ENCODE measurements at regions not wholly inside any gene's neighbourhood (a gene's known extent, or its start where the extent isn't known, plus 50 kb on each side); places are given as distances from the start of the nearest gene placed in this dataset.

DNA sequence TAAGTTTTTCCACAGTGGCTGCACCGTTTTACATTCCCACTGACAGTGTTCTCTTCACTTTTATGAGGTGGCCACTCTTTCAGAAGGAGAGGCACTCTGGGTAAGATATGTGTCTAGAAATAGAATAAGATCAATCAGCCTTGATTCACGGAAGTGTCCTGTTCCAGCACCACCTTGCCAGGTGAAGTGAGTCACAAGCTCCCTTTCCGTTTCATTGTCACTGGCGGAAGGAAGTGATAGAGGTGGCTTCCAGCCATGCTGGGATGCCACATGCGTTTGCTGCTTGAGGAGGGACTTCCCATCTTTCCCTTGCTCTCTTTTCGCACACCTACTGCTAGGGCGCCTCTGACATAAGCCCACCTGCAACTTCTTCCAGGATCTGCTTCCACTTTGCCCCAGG, 217.1 kb downstream of the PIK3R1 start:
- TF ChIP-seq, protein P1, sequence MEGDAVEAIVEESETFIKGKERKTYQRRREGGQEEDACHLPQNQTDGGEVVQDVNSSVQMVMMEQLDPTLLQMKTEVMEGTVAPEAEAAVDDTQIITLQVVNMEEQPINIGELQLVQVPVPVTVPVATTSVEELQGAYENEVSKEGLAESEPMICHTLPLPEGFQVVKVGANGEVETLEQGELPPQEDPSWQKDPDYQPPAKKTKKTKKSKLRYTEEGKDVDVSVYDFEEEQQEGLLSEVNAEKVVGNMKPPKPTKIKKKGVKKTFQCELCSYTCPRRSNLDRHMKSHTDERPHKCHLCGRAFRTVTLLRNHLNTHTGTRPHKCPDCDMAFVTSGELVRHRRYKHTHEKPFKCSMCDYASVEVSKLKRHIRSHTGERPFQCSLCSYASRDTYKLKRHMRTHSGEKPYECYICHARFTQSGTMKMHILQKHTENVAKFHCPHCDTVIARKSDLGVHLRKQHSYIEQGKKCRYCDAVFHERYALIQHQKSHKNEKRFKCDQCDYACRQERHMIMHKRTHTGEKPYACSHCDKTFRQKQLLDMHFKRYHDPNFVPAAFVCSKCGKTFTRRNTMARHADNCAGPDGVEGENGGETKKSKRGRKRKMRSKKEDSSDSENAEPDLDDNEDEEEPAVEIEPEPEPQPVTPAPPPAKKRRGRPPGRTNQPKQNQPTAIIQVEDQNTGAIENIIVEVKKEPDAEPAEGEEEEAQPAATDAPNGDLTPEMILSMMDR (IDR thresholded peaks at IDR 0.05; ENCODE audit: low read length), result no peak
- no peak for TF ChIP-seq EZH2 (IDR thresholded peaks at IDR 0.05; ENCODE audit: borderline replicate concordance, low read length)
